HG03439 (cell line): ENCODE measurements at regions not wholly inside any gene's neighbourhood (a gene's known extent, or its start where the extent isn't known, plus 50 kb on each side); places are given as distances from the start of the nearest gene placed in this dataset.
"Not testable (repeated sequence)": the region's sequence is repeated elsewhere in the genome, so short reads cannot be mapped to it uniquely, and the experiment has no call there.

Experiments
- ATAC-seq: cut with Tn5 transposase; IDR thresholded peaks from one replicate; pipeline ENCODE4 v1.9.1; 2021; ENCODE audit warnings: mild to moderate bottlenecking, moderate library complexity; ENCODE audit not compliant: unreplicated experiment

GRCh38 chr4:107470173-107470572, 249.9 kb downstream of the PAPSS1 start:
- ATAC-seq, result no peak

- ATAC-seq, result no peak
These were observed 251.2 kb downstream of the PAPSS1 start for GRCh38 chr4:107468812-107469211.

DNA sequence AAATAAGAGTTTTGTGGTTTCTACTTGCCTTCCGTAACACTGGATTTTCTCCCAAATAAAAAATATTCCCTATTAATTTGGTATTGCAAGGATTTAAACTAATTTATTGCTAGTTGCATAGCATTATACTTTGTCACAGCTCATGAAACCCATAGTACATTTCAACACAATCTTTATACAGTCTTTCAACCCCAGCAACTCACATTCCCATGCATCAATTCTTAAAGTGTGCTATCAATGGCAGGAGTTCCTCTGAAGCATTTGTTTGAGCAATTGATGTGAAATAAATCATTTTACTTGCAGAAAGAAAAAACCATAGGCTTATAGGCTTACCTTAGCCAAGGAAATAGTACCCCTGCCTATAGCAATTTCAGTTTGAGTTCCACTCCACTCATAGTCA, 251.9 kb downstream of the PAPSS1 start:
- no peak for ATAC-seq

DNA sequence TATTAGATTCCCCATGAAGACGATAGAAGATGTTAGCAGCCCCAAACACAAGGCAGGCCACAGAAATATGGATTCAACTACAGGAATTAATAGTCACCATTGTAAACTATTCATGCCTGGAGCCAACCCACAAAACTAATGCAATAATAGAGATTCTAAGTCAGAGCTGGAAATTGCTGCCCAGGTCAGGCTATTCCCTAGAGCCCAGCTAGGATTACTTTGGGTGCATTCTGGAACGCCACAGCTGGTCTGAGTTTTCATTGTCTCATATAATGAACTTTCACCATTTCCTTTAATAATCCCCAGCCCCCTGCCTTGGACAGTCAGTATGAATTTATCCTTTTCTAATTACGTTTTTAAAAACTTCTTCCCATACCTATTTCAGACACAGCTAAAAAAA, 252.6 kb downstream of the PAPSS1 start:
- ATAC-seq, result no peak

GRCh38 chr4:107458194-107458593, 261.8 kb downstream of the PAPSS1 start:
- ATAC-seq, result no peak

- ATAC-seq, result no peak
These were observed 266.0 kb downstream of the PAPSS1 start for GRCh38 chr4:107453987-107454386.

- ATAC-seq, result no peak
These were observed 267.1 kb downstream of the PAPSS1 start for GRCh38 chr4:107452717-107453630.

GRCh38 chr4:107449611-107450369, 270.2 kb downstream of the PAPSS1 start:
- no peak for ATAC-seq

DNA sequence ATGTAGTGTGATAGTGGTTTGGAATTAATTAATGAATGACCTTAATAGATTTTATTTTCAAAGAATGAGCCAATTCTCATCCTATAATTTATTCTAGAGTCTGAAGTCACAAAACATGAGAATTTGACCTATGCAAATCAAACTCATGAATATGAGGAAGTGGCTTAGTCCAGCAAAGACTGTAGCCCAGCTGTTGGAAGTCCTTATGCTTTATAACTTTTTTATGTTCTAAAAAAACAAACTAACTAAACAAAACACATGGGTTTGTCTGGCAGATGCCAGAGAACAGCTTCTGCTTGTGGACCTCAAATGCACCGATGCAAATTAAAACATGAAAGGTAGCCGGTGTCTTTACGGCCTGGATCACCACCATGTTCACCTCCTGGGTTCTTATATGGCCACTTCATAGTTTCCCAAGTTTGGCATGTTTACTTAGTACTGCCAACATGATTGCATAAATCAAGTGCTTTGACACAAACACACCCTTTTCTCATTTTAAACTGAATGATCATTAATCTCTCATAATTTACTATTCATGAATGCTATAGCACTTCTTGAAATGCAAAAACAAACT, 277.4 kb downstream of the PAPSS1 start:
- no peak for ATAC-seq

- ATAC-seq, result no peak
These were observed 280.6 kb downstream of the PAPSS1 start for GRCh38 chr4:107439401-107439800.

DNA sequence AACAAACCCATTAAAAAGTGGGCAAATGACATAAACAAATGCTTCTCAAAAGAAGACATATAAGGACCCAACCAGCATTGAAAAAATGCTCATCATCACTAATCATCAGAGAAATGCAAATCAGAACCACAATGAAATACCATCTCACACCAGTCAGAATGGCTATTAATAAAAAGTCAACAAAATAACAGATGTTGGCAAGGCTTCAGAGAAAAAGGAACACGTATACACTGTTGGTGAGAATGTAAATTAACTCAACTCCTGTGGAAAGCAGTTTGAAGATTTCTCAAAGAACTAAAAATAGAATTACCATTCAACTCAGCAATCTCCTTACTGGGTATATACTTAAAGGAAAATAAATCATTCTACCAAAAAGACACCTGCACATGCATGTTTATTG, 283.6 kb downstream of the PAPSS1 start:
- not testable (repeated sequence) for ATAC-seq

GRCh38 chr4:107432451-107432850, 287.6 kb downstream of the PAPSS1 start:
- no peak for ATAC-seq

- no peak for ATAC-seq
These were observed 296.2 kb downstream of the PAPSS1 start for GRCh38 chr4:107423677-107424405.

- not testable (repeated sequence) for ATAC-seq
These were observed 300.5 kb downstream of the PAPSS1 start for GRCh38 chr4:107419536-107419935.

- no peak for ATAC-seq
These were observed 301.0 kb downstream of the PAPSS1 start for GRCh38 chr4:107419052-107419451.

GRCh38 chr4:107415490-107415889, 304.5 kb downstream of the PAPSS1 start:
- ATAC-seq, result not testable (repeated sequence)

DNA sequence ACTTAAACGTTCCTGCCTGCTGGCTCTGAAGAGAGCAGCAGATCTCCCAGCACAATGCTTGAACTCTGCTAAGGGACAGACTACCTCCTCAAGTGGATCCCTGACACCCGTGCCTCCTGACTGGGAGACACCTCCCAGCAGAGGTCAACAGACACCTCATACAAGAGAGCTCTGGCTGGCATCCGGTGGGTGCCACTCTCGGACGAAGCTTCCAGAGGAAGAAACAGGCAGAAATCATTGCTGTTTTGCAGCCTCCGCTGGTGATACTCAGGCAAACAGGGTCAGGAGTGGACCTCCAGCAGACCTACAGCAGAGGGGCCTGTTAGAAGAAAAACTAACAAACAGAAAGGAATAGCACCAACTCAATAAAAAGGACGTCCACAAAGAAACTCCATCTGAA, 310.2 kb downstream of the PAPSS1 start:
- not testable (repeated sequence) for ATAC-seq

DNA sequence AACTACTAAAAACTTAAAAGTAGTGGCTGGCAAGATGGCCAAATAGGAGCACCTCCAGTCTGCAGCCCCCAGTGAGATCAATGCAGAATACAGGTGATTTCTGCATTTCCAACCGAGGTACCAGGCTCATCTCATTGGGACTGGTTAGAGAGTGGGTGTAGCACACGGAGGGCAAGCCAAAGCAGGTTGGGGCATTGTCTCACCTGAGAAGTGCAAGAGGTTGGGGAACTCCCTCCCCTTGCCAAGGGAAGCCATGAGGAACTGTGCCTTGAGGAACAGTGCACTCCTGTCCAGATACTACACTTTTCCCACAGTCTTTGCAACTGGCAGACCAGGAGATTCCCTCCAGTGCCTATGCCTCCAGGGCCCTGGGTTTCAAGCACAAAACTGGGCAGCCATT, 311.1 kb downstream of the PAPSS1 start:
- no peak for ATAC-seq

GRCh38 chr4:107404591-107405300, 315.3 kb downstream of the PAPSS1 start:
- no peak for ATAC-seq

GRCh38 chr4:107402291-107402690, 317.7 kb downstream of the PAPSS1 start:
- ATAC-seq, result no peak
